ENCODE measurements at regions not wholly inside any gene's neighbourhood (a gene's known extent, or its start where the extent isn't known, plus 50 kb on each side); places are given as distances from the start of the nearest gene placed in this dataset.

DNA sequence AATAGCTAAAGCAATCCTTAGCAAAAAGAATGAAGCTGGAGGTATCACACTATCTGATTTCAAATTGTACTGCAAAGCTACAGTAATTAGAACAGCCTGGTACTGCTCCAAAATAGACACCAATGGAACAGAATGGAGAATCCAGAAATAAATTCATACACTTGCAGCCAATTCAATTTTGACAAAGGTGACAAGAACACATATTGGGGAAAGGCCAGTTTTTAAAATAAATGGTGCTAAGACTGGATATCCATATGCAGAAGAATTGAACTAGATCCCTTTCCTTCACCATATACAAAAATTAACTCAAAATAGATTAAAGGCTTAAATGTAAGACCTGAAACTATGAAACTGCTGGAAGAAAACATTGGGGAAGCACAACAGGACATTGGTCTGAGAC is 748.5 kb downstream of the DNAJB9 start:
- FAIRE-seq (no peak), DNase-seq (ENCODE audit: low read depth, low spot score) (no peak), ATAC-seq (no peak)
- H3K9ac ChIP-seq (ENCODE audit: control insufficient read depth, insufficient read depth, low read length): no peak overlapping the region
- no peaks in the 10 kb centered on the region for H3K4me1 ChIP-seq (ENCODE audit: control insufficient read depth, insufficient read depth, low read length)
- H3K9me3 ChIP-seq (replicated peaks; ENCODE audit: control insufficient read depth, insufficient read depth, low read length): no peaks in the 10 kb centered on the region
- H3K27me3 ChIP-seq (replicated peaks in 1 of 2; ENCODE audit: control insufficient read depth in 2 of 2, insufficient read depth in 2 of 2, low read length in 1 of 2): no peaks in the 10 kb centered on the region
- POLR2A ChIA-PET: no interaction called here
- no peak for TF ChIP-seq POLR2AphosphoS5 (IDR thresholded peaks at IDR 0.05; ENCODE audit: low read length)
- no peak for TF ChIP-seq BACH1 (IDR thresholded peaks at IDR 0.05; ENCODE audit: borderline replicate concordance)
- TF ChIP-seq POLR2AphosphoS2 (IDR thresholded peaks at IDR 0.05; ENCODE audit: low read depth, low read length): no peak
- no peak for TF ChIP-seq RB1 (IDR thresholded peaks at IDR 0.05; ENCODE audit: borderline replicate concordance)
- TF ChIP-seq, protein P1, sequence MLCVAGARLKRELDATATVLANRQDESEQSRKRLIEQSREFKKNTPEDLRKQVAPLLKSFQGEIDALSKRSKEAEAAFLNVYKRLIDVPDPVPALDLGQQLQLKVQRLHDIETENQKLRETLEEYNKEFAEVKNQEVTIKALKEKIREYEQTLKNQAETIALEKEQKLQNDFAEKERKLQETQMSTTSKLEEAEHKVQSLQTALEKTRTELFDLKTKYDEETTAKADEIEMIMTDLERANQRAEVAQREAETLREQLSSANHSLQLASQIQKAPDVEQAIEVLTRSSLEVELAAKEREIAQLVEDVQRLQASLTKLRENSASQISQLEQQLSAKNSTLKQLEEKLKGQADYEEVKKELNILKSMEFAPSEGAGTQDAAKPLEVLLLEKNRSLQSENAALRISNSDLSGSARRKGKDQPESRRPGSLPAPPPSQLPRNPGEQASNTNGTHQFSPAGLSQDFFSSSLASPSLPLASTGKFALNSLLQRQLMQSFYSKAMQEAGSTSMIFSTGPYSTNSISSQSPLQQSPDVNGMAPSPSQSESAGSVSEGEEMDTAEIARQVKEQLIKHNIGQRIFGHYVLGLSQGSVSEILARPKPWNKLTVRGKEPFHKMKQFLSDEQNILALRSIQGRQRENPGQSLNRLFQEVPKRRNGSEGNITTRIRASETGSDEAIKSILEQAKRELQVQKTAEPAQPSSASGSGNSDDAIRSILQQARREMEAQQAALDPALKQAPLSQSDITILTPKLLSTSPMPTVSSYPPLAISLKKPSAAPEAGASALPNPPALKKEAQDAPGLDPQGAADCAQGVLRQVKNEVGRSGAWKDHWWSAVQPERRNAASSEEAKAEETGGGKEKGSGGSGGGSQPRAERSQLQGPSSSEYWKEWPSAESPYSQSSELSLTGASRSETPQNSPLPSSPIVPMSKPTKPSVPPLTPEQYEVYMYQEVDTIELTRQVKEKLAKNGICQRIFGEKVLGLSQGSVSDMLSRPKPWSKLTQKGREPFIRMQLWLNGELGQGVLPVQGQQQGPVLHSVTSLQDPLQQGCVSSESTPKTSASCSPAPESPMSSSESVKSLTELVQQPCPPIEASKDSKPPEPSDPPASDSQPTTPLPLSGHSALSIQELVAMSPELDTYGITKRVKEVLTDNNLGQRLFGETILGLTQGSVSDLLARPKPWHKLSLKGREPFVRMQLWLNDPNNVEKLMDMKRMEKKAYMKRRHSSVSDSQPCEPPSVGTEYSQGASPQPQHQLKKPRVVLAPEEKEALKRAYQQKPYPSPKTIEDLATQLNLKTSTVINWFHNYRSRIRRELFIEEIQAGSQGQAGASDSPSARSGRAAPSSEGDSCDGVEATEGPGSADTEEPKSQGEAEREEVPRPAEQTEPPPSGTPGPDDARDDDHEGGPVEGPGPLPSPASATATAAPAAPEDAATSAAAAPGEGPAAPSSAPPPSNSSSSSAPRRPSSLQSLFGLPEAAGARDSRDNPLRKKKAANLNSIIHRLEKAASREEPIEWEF (IDR thresholded peaks at IDR 0.05; ENCODE audit: insufficient replicate concordance, low read depth, low read length): no peak
- TF ChIP-seq RAD51 (IDR thresholded peaks at IDR 0.05): no peak
- TF ChIP-seq, protein P2, sequence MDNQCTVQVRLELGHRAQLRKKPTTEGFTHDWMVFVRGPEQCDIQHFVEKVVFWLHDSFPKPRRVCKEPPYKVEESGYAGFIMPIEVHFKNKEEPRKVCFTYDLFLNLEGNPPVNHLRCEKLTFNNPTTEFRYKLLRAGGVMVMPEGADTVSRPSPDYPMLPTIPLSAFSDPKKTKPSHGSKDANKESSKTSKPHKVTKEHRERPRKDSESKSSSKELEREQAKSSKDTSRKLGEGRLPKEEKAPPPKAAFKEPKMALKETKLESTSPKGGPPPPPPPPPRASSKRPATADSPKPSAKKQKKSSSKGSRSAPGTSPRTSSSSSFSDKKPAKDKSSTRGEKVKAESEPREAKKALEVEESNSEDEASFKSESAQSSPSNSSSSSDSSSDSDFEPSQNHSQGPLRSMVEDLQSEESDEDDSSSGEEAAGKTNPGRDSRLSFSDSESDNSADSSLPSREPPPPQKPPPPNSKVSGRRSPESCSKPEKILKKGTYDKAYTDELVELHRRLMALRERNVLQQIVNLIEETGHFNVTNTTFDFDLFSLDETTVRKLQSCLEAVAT (IDR thresholded peaks at IDR 0.05): no peak
- no peak for TF ChIP-seq ETV6 (conservative IDR thresholded peaks at IDR 0.05 in 1 of 2, IDR thresholded peaks at IDR 0.05 in 1 of 2; ENCODE audit: borderline replicate concordance in 1 of 2, low read depth in 1 of 2)
- no peak for TF ChIP-seq SRF (IDR thresholded peaks at IDR 0.05; ENCODE audit: low read depth in 2 of 2, low read length in 2 of 2)
- no TSS peak for BruUV-seq (replicated peaks)
- in situ Hi-C loops (cut with MboI): no loop called here
- H3K79me2 ChIP-seq (ENCODE audit: control insufficient read depth, insufficient read depth, low read length): no peaks in the 10 kb centered on the region
- CTCF ChIA-PET: interaction anchor here (0.7 kb wide), 1 partner anchor 382 kb away, joined by 3 read pairs; no protein-coding TSS in a partner anchor
- no peak overlapping the region for H3K4me2 ChIP-seq (ENCODE audit: control insufficient read depth, insufficient read depth)
- RAD21 ChIA-PET (ENCODE audit: unreplicated experiment): no interaction called here
- intact Hi-C loops (cut with micrococcal nuclease; ENCODE audit: unreplicated experiment): no loop called here
- H2AFZ ChIP-seq (ENCODE audit: control insufficient read depth, low read depth, low read length): no peak overlapping the region
- H3K36me3 ChIP-seq (ENCODE audit: control insufficient read depth in 2 of 2, insufficient read depth in 2 of 2, low read length in 1 of 2): no peaks in the 10 kb centered on the region
- no peak overlapping the region for H3K27ac ChIP-seq (ENCODE audit: control insufficient read depth, insufficient read depth)
- no peaks in the 10 kb centered on the region for H4K20me1 ChIP-seq (ENCODE audit: control insufficient read depth, insufficient read depth)
- H3K4me3 ChIP-seq: no peak overlapping the region
- SMC1A ChIA-PET (ENCODE audit: uncharacterized antibody, unreplicated experiment): no interaction called here
